Right kidney (tissue), 1 donor: ENCODE measurements at regions not wholly inside any gene's neighbourhood (a gene's known extent, or its start where the extent isn't known, plus 50 kb on each side); places are given as distances from the start of the nearest gene placed in this dataset.
"Not testable (repeated sequence)": the region's sequence is repeated elsewhere in the genome, so short reads cannot be mapped to it uniquely, and the experiment has no call there.

Source experiments
- DNase-seq: peaks from one replicate; pipeline ENCODE4 v3.0.0-alpha.2; 2016

- no peak for DNase-seq
Measured at GRCh38 chr12:41661141-41661765, 473.1 kb downstream of the PDZRN4 start.

GRCh38 chr12:41656454-41656853 lies 468.3 kb downstream of the PDZRN4 start:
- no peak for DNase-seq

GRCh38 chr12:41653386-41654326 lies 465.5 kb downstream of the PDZRN4 start:
- no peak for DNase-seq

GRCh38 chr12:41652981-41653380 lies 464.9 kb downstream of the PDZRN4 start:
- no peak for DNase-seq

GRCh38 chr12:41645624-41646023 lies 457.5 kb downstream of the PDZRN4 start:
- no peak for DNase-seq

- DNase-seq, result not testable (repeated sequence)
Measured at GRCh38 chr12:41642808-41643207, 454.7 kb downstream of the PDZRN4 start.

- DNase-seq, result no peak
Measured at GRCh38 chr12:41636653-41637052, 448.5 kb downstream of the PDZRN4 start.

GRCh38 chr12:41635626-41636364 lies 447.7 kb downstream of the PDZRN4 start:
- DNase-seq, result no peak

GRCh38 chr12:41634091-41634490 lies 446.0 kb downstream of the PDZRN4 start:
- DNase-seq, result no peak

GRCh38 chr12:41629611-41630010 lies 441.5 kb downstream of the PDZRN4 start:
- DNase-seq, result no peak

- no peak for DNase-seq
Measured at GRCh38 chr12:41627476-41627875, 439.4 kb downstream of the PDZRN4 start.

GRCh38 chr12:41624571-41624970 lies 436.5 kb downstream of the PDZRN4 start:
- no peak for DNase-seq
